GM18870 (cell line): ENCODE measurements at regions not wholly inside any gene's neighbourhood (a gene's known extent, or its start where the extent isn't known, plus 50 kb on each side); places are given as distances from the start of the nearest gene placed in this dataset.

Experiments used
- ATAC-seq: cut with Tn5 transposase; IDR thresholded peaks from one replicate; pipeline ENCODE4 v1.9.1; 2021; ENCODE audit warnings: moderate library complexity; ENCODE audit not compliant: unreplicated experiment

- ATAC-seq: no peak
Measured at GRCh38 chr14:87073880-87074570, 919.0 kb downstream of the GALC start.

GRCh38 chr14:87067591-87067990 lies 925.4 kb downstream of the GALC start:
- no peak for ATAC-seq

GRCh38 chr14:87067061-87067460 lies 925.9 kb downstream of the GALC start:
- ATAC-seq: no peak

GRCh38 chr14:87066221-87066817 lies 926.7 kb downstream of the GALC start:
- no peak for ATAC-seq

GRCh38 chr14:87065366-87065765 lies 927.6 kb downstream of the GALC start:
- ATAC-seq: no peak

GRCh38 chr14:87063181-87063580 lies 929.8 kb downstream of the GALC start:
- no peak for ATAC-seq

GRCh38 chr14:87060405-87060804 lies 932.6 kb downstream of the GALC start:
- ATAC-seq: no peak

- no peak for ATAC-seq
Measured at GRCh38 chr14:87059060-87059839, 933.7 kb downstream of the GALC start.

GRCh38 chr14:87055007-87055406 lies 938.0 kb downstream of the GALC start:
- no peak for ATAC-seq

- no peak for ATAC-seq
Measured at GRCh38 chr14:87052646-87053225, 940.2 kb downstream of the GALC start.

GRCh38 chr14:87050421-87050820 lies 942.6 kb downstream of the GALC start:
- ATAC-seq: no peak

GRCh38 chr14:87049950-87050349 lies 943.0 kb downstream of the GALC start:
- no peak for ATAC-seq

- no peak for ATAC-seq
Measured at GRCh38 chr14:87046960-87047359, 946.0 kb downstream of the GALC start.

- ATAC-seq: no peak
Measured at GRCh38 chr14:87045956-87046355, 947.0 kb downstream of the GALC start.

- no peak for ATAC-seq
Measured at GRCh38 chr14:87045246-87045645, 947.7 kb downstream of the GALC start.

- no peak for ATAC-seq
Measured at GRCh38 chr14:87044807-87045206, 948.2 kb downstream of the GALC start.

- no peak for ATAC-seq
Measured at GRCh38 chr14:87043667-87044200, 949.2 kb downstream of the GALC start.

GRCh38 chr14:87042354-87042753 lies 950.6 kb downstream of the GALC start:
- ATAC-seq: no peak

GRCh38 chr14:87041290-87042020 lies 951.5 kb downstream of the GALC start:
- ATAC-seq: no peak

GRCh38 chr14:87034680-87035079 lies 958.3 kb downstream of the GALC start:
- ATAC-seq: no peak

- no peak for ATAC-seq
Measured at GRCh38 chr14:87030197-87030596, 962.8 kb downstream of the GALC start.
